GM18870 (cell line): ENCODE measurements at regions not wholly inside any gene's neighbourhood (a gene's known extent, or its start where the extent isn't known, plus 50 kb on each side); places are given as distances from the start of the nearest gene placed in this dataset.

Source experiments
- ATAC-seq: cut with Tn5 transposase; IDR thresholded peaks from one replicate; pipeline ENCODE4 v1.9.1; 2021; ENCODE audit warnings: moderate library complexity; ENCODE audit not compliant: unreplicated experiment

- no peak for ATAC-seq
Observed at GRCh38 chr20:11529047-11529446, 388.6 kb upstream of the BTBD3 start.

GRCh38 chr20:11537032-11537431 is 380.7 kb upstream of the BTBD3 start:
- no peak for ATAC-seq

- no peak for ATAC-seq
Observed at GRCh38 chr20:11539450-11539849, 378.2 kb upstream of the BTBD3 start.

- ATAC-seq: no peak
Observed at GRCh38 chr20:11540558-11540957, 377.1 kb upstream of the BTBD3 start.

- ATAC-seq: no peak
Observed at GRCh38 chr20:11542645-11543044, 375.0 kb upstream of the BTBD3 start.

GRCh38 chr20:11544029-11544678 is 373.5 kb upstream of the BTBD3 start:
- peak; percentile 77 for ATAC-seq

GRCh38 chr20:11546939-11547338 is 370.8 kb upstream of the BTBD3 start:
- no peak for ATAC-seq

GRCh38 chr20:11549172-11550103 is 368.3 kb upstream of the BTBD3 start:
- ATAC-seq: no peak

- ATAC-seq: no peak
Observed at GRCh38 chr20:11550657-11551338, 366.9 kb upstream of the BTBD3 start.

GRCh38 chr20:11551479-11551878 is 366.2 kb upstream of the BTBD3 start:
- no peak for ATAC-seq

- ATAC-seq: no peak
Observed at GRCh38 chr20:11553603-11554002, 364.1 kb upstream of the BTBD3 start.

GRCh38 chr20:11555510-11555909 is 362.2 kb upstream of the BTBD3 start:
- no peak for ATAC-seq

GRCh38 chr20:11556410-11556809 is 361.3 kb upstream of the BTBD3 start:
- ATAC-seq: no peak

- ATAC-seq: no peak
Observed at GRCh38 chr20:11564491-11564890, 353.2 kb upstream of the BTBD3 start.

GRCh38 chr20:11569163-11569562 is 348.5 kb upstream of the BTBD3 start:
- ATAC-seq: no peak

- ATAC-seq: no peak
Observed at GRCh38 chr20:11573507-11573906, 344.2 kb upstream of the BTBD3 start.

GRCh38 chr20:11581271-11581670 is 336.4 kb upstream of the BTBD3 start:
- no peak for ATAC-seq

- ATAC-seq: no peak
Observed at GRCh38 chr20:11582060-11582459, 335.6 kb upstream of the BTBD3 start.

GRCh38 chr20:11585752-11586352 is 331.8 kb upstream of the BTBD3 start:
- ATAC-seq: no peak

- ATAC-seq: no peak
Observed at GRCh38 chr20:11588875-11589274, 328.8 kb upstream of the BTBD3 start.

- ATAC-seq: no peak
Observed at GRCh38 chr20:11591965-11592364, 325.7 kb upstream of the BTBD3 start.
